HG02798 (cell line): ENCODE measurements at regions not wholly inside any gene's neighbourhood (a gene's known extent, or its start where the extent isn't known, plus 50 kb on each side); places are given as distances from the start of the nearest gene placed in this dataset.
"Not testable (repeated sequence)": the region's sequence is repeated elsewhere in the genome, so short reads cannot be mapped to it uniquely, and the experiment has no call there.

ENCODE experiments used
- ATAC-seq: cut with Tn5 transposase; IDR thresholded peaks from one replicate; pipeline ENCODE4 v1.9.1; 2021; ENCODE audit warnings: mild to moderate bottlenecking; ENCODE audit not compliant: unreplicated experiment, poor library complexity

DNA sequence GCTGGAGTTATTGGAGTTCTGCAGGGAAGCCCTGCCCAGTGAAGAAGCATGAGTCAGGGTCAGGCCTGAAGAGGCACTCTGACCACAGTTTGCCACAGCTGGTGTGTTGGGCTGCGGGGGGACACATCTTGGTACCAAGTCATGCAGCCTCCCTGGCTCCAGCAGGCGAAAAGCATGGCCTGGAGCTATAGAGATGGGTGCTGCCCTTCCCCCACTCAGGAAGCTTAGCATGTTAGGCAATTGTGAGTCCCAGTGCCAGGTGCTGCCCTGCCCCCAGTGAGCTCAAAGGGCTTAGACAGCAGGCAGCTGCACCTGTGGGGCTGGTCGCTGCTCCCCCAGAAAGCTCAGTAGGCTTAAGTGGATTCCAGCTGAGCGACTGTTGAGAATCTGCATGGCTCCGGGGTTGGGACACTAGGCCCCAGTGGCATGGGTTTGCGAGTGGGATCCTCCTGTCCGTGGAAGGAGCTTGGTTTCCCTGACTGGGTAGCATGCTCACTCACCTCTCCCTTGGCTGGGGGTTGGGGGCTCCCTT is 755.5 kb downstream of the GLUD2 start:
- no peak for ATAC-seq

DNA sequence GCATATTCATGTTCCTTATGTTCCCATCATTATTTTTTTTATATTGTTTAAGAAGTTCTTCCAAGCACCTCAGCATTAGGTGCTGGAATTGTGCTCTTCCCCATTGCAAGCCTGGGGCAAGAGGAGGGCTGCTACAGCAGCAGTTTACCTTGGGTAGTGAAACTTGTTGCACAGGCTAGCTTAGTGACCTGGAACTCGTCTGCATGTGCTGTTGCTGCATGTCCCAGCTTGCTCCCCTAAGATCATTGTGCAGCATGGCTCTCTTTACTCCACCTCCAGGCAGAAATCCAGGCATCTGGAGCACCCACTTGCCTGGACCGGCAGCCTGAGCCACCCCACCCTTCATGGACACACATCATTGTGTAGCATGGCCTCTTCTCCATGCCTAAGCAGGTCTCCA is 776.0 kb downstream of the GLUD2 start:
- no peak for ATAC-seq

DNA sequence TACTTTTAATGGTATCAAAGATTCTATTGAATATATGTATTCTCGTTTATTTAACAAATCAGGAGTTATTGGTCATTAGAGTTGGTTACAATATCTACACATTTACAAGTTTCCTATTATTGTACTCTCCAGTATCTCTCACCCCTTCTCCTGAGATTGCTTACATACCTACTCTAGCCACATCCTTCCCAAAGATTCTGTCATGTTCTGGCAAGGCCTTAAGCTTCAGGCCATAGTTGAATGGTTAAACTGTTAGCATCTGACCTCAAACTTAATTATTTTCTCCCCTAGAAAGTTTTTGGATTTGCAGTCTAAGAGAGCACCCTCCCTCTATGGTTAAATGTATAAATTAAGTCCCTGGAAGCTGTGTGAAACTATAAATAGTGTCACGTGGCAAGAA is 784.2 kb downstream of the GLUD2 start:
- ATAC-seq, result no peak

DNA sequence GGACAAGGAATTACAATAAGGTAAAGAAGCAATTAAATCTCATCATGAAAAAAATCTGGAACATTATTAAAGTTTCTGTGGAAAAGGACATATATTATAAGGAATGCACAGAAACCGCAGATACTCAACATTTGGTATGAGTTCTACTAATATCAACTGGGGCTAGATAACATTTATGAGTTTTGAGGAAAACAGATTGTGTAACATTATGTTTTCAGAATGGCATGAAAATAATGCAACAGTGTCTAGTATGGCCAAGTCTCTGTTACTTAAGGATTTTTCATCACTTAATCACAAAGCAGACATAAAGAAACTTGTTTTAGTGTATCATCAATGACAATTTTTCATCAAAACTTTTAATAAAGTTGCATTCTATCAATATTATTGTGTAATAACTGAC is 785.0 kb downstream of the GLUD2 start:
- ATAC-seq, result no peak

DNA sequence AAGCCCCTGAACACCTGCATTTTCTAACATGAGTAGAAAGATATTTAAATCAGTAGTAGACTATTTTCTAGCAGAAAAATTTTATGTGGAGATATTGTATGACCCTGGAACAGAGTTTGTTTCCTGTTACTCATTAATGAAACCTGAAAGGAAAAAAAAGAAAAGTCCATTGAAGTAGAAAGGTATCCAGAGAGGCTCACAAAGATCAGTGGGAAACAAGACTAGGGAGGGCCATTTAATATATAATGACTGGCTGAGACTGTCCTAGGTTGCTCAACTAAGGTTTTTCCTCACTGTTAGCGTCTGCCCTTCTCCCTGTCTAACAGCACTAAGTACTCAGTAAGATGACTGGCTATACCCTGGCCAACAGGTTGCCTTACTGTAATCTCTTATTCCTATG is 788.6 kb downstream of the GLUD2 start:
- ATAC-seq, result no peak

DNA sequence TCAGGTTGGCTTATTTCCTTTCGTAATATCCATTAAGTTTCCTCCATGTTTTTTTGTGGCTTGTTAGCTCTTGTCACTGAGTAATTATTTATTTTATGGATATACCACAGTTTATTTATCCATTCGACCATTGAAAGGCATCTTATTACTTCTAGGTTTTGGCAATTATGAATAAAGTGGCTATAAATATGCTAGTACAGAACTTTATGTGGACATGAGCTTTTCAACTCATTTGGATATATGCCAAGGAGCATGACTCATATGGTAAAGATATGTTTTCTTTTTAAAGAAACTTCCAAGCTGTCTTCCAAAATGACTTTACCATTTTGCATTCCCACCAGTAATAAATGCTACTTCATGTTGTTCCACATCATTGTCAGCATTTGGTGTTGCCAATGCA is 803.6 kb downstream of the GLUD2 start:
- no peak for ATAC-seq

DNA sequence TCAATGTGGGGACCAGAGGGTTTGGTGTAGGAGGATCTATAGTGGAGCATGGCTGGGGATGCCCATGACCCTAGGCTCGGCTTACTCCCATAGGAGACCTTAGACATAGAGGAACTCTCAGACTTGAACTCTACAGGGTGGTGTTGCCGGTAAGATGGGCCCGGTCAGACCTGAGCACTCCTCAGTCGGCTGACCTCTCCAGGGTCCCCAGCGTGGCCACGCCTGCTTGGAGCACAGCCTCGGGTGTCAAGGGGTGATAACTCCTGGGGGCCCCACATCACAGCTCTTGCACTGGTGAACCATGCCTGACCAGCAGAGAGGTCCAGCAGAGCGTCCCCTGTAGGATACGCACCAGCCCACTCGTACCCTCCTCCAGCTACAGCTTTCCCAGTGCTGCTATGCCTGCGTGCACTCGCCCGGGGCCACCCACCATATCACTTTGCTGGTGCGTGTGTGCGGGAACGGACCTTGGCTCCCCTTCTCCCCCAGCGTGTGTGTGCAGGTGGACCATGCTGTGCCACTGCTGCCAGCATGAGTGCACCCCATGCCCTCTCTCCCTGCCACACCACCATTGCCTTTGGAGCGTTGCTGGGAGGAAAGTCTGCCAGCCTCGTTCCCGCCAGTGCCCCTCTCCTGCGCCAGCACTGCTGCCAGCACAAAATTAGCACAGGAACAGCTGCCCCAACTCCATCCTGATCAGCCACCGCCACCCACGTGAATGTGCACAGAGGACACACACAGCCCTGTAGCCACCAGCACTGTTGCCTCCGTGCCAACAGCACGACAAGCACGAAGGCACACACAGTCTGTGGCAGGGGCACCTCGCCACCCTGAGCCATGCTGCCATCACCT is 806.6 kb downstream of the GLUD2 start:
- ATAC-seq, result no peak

DNA sequence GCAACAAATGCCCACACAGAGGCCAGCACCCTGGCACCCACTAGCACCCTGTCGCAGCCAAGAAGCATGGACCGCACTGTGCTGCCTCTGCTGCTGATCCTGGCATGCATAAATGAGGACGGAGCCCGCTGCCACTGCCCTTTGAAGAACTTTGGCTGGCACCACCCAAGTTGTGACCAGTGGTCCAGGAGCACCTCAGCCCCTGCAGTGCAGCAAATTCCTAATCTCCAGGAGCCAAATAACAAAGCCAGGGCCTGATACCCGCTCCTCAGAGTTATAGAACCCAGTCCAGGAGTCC is 807.2 kb downstream of the GLUD2 start:
- no peak for ATAC-seq

DNA sequence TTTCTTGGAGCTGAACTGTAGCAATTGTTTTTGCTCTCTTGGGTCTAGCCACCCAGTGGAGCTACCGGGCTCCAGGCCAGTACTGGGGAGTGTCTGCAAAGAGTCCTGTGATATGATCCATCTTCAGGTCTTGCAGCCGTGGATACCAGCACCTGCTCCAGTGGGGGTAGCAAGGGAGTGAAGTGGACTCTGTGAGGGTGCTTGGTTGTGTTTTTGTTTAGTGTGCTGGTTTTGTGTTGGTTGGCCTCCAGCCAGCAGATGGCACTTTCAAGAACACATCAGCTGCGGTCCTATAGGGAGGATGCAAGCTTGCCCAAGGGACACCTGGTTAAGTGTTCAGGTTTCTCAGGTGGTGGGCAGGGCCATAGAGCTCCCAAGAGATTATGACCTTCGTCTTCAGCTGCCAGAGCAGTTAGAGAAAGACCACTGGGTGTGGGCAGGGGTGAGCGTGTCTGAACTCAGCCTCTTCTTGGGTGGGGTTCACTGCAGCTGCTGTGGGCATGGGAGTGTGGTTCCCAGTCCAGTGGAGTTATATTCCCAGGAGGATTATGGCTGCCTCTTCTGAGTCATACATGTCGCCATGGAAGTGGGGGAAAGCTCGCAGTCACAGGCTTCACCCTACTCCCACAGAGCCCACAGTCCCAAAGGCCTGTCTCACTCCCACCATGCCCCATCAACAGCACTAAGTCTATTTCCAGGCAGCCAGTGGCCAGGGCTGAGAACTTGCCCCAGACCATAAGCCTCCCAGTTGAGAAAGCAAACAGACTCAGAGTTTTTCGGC is 811.6 kb downstream of the GLUD2 start:
- no peak for ATAC-seq

DNA sequence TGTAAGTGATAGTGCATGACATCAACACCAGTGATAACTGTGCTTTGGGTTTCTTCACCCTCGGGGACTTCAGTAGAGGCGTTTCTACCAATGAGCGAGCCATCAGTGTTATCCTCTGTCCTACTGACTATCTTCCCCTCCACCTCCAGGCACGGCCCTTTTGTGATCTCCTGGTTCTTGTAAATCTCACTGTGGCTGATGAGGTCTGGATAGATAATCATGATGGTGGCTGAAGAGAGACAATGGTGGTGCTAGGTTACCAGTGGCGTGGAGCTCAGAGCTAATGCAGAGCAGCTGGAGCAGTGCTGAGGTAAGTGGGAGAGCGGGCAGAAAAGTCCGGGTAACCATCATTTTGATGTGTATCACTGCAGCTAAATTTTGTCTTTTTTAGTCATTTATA is 816.6 kb downstream of the GLUD2 start:
- no peak for ATAC-seq

DNA sequence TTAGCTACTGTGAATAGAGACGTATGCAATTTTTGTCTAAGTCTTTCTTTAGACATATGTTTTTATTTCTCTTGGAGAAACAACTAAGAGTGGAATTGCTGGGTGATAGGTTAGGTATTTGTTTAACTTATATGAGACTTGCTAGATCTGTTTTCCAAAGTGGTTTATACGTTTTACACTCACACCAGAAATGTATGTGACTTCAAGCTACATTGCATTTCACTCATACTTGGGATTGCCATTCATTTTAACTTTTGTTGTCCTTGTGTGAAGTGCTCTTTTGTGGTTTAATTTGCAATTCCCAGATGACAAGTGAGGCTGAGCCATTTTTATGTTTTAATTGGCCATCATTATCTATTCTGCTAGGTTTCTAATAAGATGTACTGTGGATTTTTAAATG is 817.2 kb downstream of the GLUD2 start:
- ATAC-seq, result no peak

DNA sequence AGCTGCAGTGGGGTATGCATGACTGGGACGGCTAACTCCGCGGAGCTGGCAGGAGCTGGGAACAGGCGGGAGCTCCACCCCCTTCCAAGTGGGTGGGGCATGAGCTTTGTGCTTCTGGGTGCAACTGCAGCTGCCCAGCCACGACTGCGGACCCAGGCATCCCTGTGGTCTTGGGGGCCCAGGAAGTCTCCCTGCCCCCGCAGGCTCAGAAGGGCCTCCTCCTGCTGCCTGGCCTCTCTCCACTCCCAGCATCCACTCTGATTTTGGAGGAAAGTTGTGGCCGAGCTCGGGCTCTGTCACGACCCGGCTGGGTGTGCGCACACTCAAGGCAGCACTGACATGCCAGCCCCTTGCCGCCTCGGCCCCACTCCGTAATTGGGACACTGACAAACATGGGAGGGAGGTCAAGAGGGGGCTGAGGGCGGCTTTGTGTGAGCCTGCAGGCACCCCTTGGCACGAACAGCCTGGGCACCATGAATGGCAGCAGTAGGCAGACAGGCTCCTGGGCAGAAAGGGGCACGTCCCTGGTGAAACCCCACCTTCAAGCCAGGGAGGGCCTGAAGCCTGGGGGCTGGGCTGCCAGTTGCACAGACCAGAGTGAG is 822.6 kb downstream of the GLUD2 start:
- no peak for ATAC-seq

DNA sequence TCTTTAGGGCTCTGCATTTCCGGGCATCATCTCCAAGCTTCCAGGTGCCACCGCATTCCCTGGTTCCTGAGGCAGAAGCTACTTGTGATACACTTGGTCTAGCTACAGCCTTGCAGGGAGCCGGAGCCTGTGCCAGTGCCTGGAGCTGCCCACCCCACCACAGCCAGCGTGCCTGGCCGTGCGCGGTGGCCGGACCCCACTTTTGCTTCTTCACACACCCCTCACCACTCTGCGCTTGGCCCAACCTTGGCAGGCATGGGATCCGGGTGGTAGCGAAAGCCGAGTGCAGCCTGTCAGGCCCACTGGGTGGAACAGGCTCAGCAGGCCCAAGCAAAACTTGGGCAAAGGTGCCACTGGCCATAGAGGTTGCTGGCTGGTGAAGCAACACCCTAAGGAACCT is 823.7 kb downstream of the GLUD2 start:
- ATAC-seq, result no peak

DNA sequence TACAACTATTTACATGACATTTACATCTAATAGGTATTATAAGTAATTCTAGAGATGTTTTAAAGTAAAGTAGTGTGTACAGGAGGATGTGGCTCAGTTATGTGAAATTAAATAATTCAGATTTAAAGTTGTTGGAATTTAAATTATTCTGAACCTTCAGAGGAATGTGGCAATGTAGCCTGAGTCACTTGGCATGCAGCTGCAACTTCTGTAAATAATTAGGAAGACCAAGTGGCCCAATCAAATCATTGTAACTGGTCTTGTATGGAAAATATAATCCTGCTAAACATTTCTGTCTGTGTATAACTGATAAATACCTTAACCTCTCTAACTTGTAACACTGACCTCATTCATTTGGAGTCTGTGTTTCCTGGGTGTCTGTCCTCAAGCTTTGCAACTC is 828.9 kb downstream of the GLUD2 start:
- no peak for ATAC-seq

DNA sequence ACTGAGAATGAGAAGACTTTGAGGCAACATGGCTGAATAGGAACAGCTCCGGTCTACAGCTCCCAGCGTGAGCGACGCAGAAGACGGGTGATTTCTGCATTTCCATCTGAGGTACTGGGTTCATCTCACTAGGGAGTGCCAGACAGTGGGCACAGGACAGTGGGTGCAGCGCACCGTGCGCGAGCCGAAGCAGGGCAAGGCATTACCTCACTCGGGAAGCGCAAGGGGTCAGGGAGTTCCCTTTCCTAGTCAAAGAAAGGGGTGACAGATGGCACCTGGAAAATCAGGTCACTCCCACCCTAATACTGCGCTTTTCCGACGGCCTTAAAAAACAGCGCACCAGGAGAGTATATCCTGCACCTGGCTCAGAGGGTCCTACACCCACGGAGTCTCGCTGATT is 829.9 kb downstream of the GLUD2 start:
- not testable (repeated sequence) for ATAC-seq

DNA sequence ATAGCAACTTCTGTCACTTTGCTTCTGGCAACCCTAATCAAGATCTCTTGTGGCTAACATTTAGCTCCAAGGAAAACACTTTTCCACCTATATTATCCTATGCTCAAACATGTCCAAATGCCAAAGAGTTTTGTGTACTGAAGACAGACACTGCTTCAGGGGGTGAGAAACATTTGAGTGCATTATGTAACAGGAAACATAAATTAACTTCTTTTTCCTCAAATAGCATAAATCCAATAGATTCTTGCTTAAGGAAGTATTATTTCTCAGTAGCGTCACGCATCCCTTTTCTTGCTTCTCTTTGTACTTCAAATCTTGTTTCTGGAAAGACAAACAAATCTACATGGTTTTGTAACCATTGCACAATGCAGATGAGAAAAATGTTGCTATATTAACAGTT is 839.1 kb downstream of the GLUD2 start:
- no peak for ATAC-seq

DNA sequence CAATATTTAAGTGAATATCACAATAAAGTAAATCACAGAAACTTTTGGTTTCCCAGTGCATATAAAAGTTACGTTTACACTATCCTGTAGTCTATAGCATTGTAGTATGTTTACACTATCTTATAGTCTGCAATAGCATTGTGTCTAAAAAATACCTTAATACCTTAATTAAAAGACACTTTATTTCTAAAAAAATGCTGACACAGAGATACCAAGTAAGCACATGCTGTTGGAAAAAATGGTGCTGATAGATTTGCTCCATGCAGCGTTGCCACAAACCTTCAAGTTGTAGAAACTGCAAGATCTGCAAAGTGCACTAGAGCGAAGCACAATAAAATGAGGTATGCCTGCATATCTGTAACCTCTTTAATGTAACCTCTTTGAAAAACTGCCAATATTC is 847.3 kb downstream of the GLUD2 start:
- no peak for ATAC-seq

DNA sequence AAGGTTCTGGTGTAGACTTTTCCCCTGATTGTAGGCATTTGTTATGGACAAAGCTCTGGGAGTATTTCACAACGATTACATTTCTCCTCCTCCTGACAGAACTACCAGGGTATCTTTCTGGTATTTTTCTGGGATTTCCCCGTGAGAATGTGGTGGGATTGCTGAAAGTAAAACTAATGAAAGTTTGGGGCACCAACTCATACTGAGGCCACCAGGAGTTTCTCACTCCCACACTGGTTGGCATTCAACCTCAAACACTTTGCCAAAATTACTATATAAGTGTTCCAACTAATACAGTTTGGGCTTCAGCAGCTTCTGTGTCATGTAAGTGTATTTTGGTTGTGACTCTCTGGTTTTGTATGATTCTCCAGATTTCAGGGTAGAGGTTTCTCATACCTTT is 855.1 kb downstream of the GLUD2 start:
- no peak for ATAC-seq

DNA sequence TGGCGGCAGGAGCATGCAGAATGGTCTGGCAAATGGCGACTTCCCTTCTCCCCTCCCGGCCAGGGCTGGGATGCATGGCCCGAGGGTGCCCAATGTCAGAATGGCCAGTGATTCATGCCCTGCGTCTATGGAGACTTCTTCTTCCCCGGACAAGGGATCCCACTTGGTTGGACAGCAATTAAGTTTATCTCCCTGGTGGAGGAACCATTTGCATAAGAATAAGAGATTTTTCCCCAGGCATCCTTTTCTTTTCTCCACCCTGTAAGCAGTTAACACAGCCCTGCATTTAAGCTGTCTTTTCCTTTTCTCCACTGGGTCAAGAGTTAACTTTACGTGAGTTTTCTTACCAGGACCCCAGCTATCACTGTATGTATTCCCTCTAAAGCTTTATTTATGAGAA is 856.6 kb downstream of the GLUD2 start:
- ATAC-seq, result no peak

DNA sequence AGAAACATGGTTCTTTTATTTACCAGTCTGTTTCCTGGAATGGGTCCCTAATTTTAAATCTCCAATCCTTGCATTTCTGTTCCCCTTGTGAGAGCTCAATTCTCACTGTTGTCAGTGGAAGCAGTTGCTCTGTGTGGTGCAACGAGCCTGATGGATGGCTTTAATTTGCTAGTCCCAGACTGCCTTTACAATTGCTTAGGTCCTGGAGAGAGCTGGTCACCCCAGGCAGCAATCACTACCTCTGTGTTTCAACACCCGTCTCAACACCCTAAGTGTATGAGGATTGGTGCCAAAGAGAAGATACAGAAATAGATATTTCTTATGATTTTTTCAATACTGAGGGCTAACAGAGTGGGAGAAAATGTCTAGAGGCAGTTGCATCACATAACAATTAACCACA is 873.8 kb downstream of the GLUD2 start:
- no peak for ATAC-seq

DNA sequence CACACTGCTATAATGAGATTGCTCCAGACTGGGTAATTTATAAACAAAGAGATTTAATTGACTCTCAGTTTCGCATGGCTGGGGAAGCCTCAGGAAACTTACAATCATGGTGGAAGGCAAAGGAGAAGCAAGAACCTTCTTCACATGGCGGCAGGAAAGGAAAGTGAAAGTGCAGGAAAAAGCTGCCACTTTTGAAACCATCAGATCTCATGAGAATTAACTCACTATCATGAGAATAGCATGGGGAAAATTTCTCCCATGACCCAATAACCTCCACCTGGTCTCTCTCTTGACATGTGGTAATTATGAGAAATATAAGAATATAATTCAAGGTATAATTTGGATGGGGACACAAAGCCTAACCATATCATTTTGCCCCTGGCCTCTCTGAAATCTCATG is 884.2 kb downstream of the GLUD2 start:
- no peak for ATAC-seq
